ENCODE measurements at regions not wholly inside any gene's neighbourhood (a gene's known extent, or its start where the extent isn't known, plus 50 kb on each side); places are given as distances from the start of the nearest gene placed in this dataset.

DNA sequence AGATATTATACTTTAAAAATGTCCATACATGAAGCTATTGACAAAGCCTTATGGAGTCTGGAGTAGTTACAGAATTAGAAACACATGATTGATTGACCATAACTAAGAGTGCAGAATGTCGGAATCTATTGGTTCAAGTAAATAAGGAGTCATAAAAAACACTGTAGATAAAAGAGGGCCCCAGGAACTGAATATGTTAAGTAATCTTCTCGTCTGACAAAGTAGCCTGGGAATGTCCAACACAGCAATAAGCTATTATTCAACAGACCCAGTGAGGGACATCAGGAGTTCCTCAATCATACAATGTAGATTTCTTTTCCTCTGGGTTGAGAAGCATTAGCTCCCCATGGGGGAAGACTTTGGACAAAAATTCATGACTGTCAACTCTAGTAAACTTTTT is 782.0 kb downstream of the SUGCT start:
- TF ChIP-seq CTCF (IDR thresholded peaks at IDR 0.05) (no peak), POLR2A (IDR thresholded peaks at IDR 0.05) (no peak)
